ENCODE measurements at regions not wholly inside any gene's neighbourhood (a gene's known extent, or its start where the extent isn't known, plus 50 kb on each side); places are given as distances from the start of the nearest gene placed in this dataset.

GRCh38 chr1:79693441-79694114, 687.0 kb upstream of the ADGRL4 start:
- no peak for DNase-seq

- DNase-seq, result no peak
Observed at GRCh38 chr1:79692519-79692918, 686.0 kb upstream of the ADGRL4 start.

GRCh38 chr1:79688932-79689331, 682.4 kb upstream of the ADGRL4 start:
- no peak for DNase-seq

GRCh38 chr1:79683420-79683819, 676.9 kb upstream of the ADGRL4 start:
- DNase-seq, result no peak

GRCh38 chr1:79682478-79682877, 675.9 kb upstream of the ADGRL4 start:
- DNase-seq, result no peak

- no peak for DNase-seq
Observed at GRCh38 chr1:79681382-79681781, 674.9 kb upstream of the ADGRL4 start.

GRCh38 chr1:79679916-79680315, 673.4 kb upstream of the ADGRL4 start:
- DNase-seq, result no peak

GRCh38 chr1:79667848-79668696, 661.5 kb upstream of the ADGRL4 start:
- no peak for DNase-seq

GRCh38 chr1:79667166-79667565, 660.6 kb upstream of the ADGRL4 start:
- DNase-seq, result no peak

- no peak for DNase-seq
Observed at GRCh38 chr1:79663916-79664315, 657.4 kb upstream of the ADGRL4 start.

GRCh38 chr1:79662596-79662995, 656.1 kb upstream of the ADGRL4 start:
- DNase-seq, result no peak

GRCh38 chr1:79660129-79660528, 653.6 kb upstream of the ADGRL4 start:
- DNase-seq, result no peak

- DNase-seq, result no peak
Observed at GRCh38 chr1:79657951-79658658, 651.6 kb upstream of the ADGRL4 start.

- no peak for DNase-seq
Observed at GRCh38 chr1:79655876-79656275, 649.3 kb upstream of the ADGRL4 start.

- DNase-seq, result no peak
Observed at GRCh38 chr1:79652426-79652825, 645.9 kb upstream of the ADGRL4 start.

GRCh38 chr1:79648126-79648525, 641.6 kb upstream of the ADGRL4 start:
- no peak for DNase-seq

GRCh38 chr1:79646880-79647279, 640.4 kb upstream of the ADGRL4 start:
- DNase-seq, result no peak

GRCh38 chr1:79638382-79638781, 631.9 kb upstream of the ADGRL4 start:
- DNase-seq, result no peak

GRCh38 chr1:79633456-79633855, 626.9 kb upstream of the ADGRL4 start:
- no peak for DNase-seq

- no peak for DNase-seq
Observed at GRCh38 chr1:79629414-79629813, 622.9 kb upstream of the ADGRL4 start.

- no peak for DNase-seq
Observed at GRCh38 chr1:79617777-79618176, 611.2 kb upstream of the ADGRL4 start.

- no peak for DNase-seq
Observed at GRCh38 chr1:79614762-79615161, 608.2 kb upstream of the ADGRL4 start.

- no peak for DNase-seq
Observed at GRCh38 chr1:79614106-79614505, 607.6 kb upstream of the ADGRL4 start.

- DNase-seq, result no peak
Observed at GRCh38 chr1:79613046-79613445, 606.5 kb upstream of the ADGRL4 start.
